GM23338 (cell line): ENCODE measurements at regions not wholly inside any gene's neighbourhood (a gene's known extent, or its start where the extent isn't known, plus 50 kb on each side); places are given as distances from the start of the nearest gene placed in this dataset.
A peak's percentile ranks its signal among the peaks of the same experiment; 100 is the strongest.

Experiments used
- ATAC-seq: fragments of 200-7000 bp; cut with Tn5 transposase; 3 replicates; pipeline ENCODE4 v1.9.1; 2020
- DNase-seq: peaks from one replicate; pipeline ENCODE4 v3.0.0-alpha.2; 2015; ENCODE audit warnings: low spot score
- H2AFZ ChIP-seq: fragments of 200-600 bp; sonication (generic); 2 replicates; pipeline ENCODE4 v1.8.0; 2016; ENCODE audit warnings: antibody characterized with exemption, mild to moderate bottlenecking, moderate library complexity
- H3F3A ChIP-seq: fragments of 200-600 bp; sonication (generic); replicated peaks from 2 replicates; pipeline ENCODE4 v1.8.0; 2017; ENCODE audit warnings: antibody characterized with exemption, mixed run types, low read depth
- H3K27ac ChIP-seq: fragments of 200-600 bp; sonication (generic); 2 replicates; pipeline ENCODE4 v1.6.1; 2016; ENCODE audit warnings: low read depth
- H3K27me3 ChIP-seq: fragments of 200-600 bp; sonication (generic); 2 replicates; pipeline ENCODE4 v1.8.0; 2016; ENCODE audit warnings: mild to moderate bottlenecking, mixed run types, moderate library complexity; ENCODE audit not compliant: insufficient read depth
- H3K36me3 ChIP-seq: fragments of 200-600 bp; sonication (generic); 2 replicates; pipeline ENCODE4 v1.8.0; 2016; ENCODE audit warnings: mild to moderate bottlenecking; ENCODE audit not compliant: insufficient read depth
- H3K4me1 ChIP-seq: fragments of 200-600 bp; sonication (generic); 2 replicates; pipeline ENCODE4 v1.8.0; 2016; ENCODE audit warnings: mild to moderate bottlenecking, moderate library complexity; ENCODE audit not compliant: insufficient read depth
- H3K4me2 ChIP-seq: fragments of 200-600 bp; sonication (generic); 2 replicates; pipeline ENCODE4 v1.7.1; 2017; ENCODE audit warnings: mixed run types
- H3K4me3 ChIP-seq: fragments of 200-600 bp; sonication (generic); 2 replicates; pipeline ENCODE4 v1.6.1; 2016; ENCODE audit warnings: mixed run types
- H3K79me2 ChIP-seq: fragments of 200-600 bp; sonication (generic); replicated peaks from 2 replicates; pipeline ENCODE4 v1.8.0; 2017; ENCODE audit warnings: mild to moderate bottlenecking; ENCODE audit not compliant: insufficient read depth
- H3K9me2 ChIP-seq: fragments of 200-600 bp; sonication (generic); 2 replicates; pipeline ENCODE4 v1.8.0; 2017; ENCODE audit not compliant: insufficient read depth
- H4K20me1 ChIP-seq: fragments of 200-600 bp; sonication (generic); replicated peaks from 2 replicates; pipeline ENCODE4 v1.8.0; 2017; ENCODE audit warnings: mild to moderate bottlenecking; ENCODE audit not compliant: insufficient read depth
- H3K27ac Mint-ChIP-seq: 2 replicates; pipeline ENCODE4 v1.8.0; 2020; ENCODE audit warnings: inconsistent platforms, mild to moderate bottlenecking, moderate library complexity, mixed read lengths
- H3K27me3 Mint-ChIP-seq: 3 replicates; pipeline ENCODE4 v1.8.0; 2022; ENCODE audit warnings: low read depth, mild to moderate bottlenecking, moderate library complexity, mixed read lengths, inconsistent platforms; ENCODE audit not compliant: insufficient read depth, poor library complexity
- H3K36me3 Mint-ChIP-seq: 3 replicates; pipeline ENCODE4 v1.8.0; 2021; ENCODE audit warnings: low read depth, mild to moderate bottlenecking, inconsistent platforms, moderate library complexity, mixed read lengths
- H3K4me1 Mint-ChIP-seq: 3 replicates; pipeline ENCODE4 v1.8.0; 2020; ENCODE audit warnings: mild to moderate bottlenecking, inconsistent platforms, mixed read lengths
- H3K4me3 Mint-ChIP-seq: 3 replicates; pipeline ENCODE4 v1.8.0; 2021; ENCODE audit warnings: moderate library complexity, mild to moderate bottlenecking, inconsistent platforms, mixed read lengths
- H3K9me3 Mint-ChIP-seq: 3 replicates; pipeline ENCODE4 v1.8.0; 2020; ENCODE audit warnings: moderate library complexity, mild to moderate bottlenecking, inconsistent platforms, mixed read lengths
- CREB1 ChIP-seq: fragments of 250-450 bp; sonication (Bioruptor Pico); IDR thresholded peaks from 2 replicates; pipeline ENCODE4 v1.5.0; 2020; ENCODE audit warnings: low read depth, mild to moderate bottlenecking, moderate library complexity
- CTCF ChIP-seq, 2 experiments: fragments of 200-600 bp in 1 of 2; sonication (generic) in 1 of 2; conservative IDR thresholded peaks; 2 replicates each; pipeline versions ENCODE4 v1.5.1 to v1.6.1; 2016 to 2017; ENCODE audit warnings: antibody characterized with exemption in 2 of 2, low read depth in 2 of 2, mild to moderate bottlenecking in 2 of 2, moderate library complexity in 1 of 2
- EZH2 ChIP-seq: fragments of 200-600 bp; sonication (generic); IDR thresholded peaks from one replicate; pipeline ENCODE4 v1.8.0; 2017; ENCODE audit warnings: antibody characterized with exemption, mild to moderate bottlenecking, low read depth; ENCODE audit not compliant: unreplicated experiment
- EZH2phosphoT487 ChIP-seq: fragments of 200-600 bp; sonication (generic); IDR thresholded peaks from one replicate; pipeline ENCODE4 v1.8.1; 2018; ENCODE audit warnings: antibody characterized with exemption; ENCODE audit not compliant: unreplicated experiment
- JUNB ChIP-seq: IDR thresholded peaks from one replicate; pipeline ENCODE4 v1.6.1; 2016; ENCODE audit warnings: antibody characterized with exemption; ENCODE audit not compliant: unreplicated experiment
- NANOG ChIP-seq: IDR thresholded peaks from 2 replicates; pipeline ENCODE4 v1.6.1; 2016; ENCODE audit warnings: antibody characterized with exemption, borderline replicate concordance
- POLR2AphosphoS5 ChIP-seq: IDR thresholded peaks from 2 replicates; pipeline ENCODE4 v1.6.1; 2016; ENCODE audit warnings: antibody characterized with exemption, low read depth
- STAT1 ChIP-seq: IDR thresholded peaks from one replicate; pipeline ENCODE4 v1.6.1; 2016; ENCODE audit warnings: antibody characterized with exemption; ENCODE audit not compliant: unreplicated experiment
- ZNF114 ChIP-seq: fragments of 250-450 bp; sonication (Bioruptor Pico); IDR thresholded peaks from 2 replicates; pipeline ENCODE4 v1.5.0; 2020; ENCODE audit warnings: mild to moderate bottlenecking, moderate library complexity
- ZNF331 ChIP-seq: fragments of 250-450 bp; sonication (Bioruptor Pico); IDR thresholded peaks from 2 replicates; pipeline ENCODE4 v1.5.0; 2020; ENCODE audit warnings: low read depth, mild to moderate bottlenecking, moderate library complexity
- ZNF462 ChIP-seq: fragments of 250-450 bp; sonication (Bioruptor Pico); IDR thresholded peaks from 2 replicates; pipeline ENCODE4 v1.5.0; 2020; ENCODE audit warnings: mild to moderate bottlenecking, moderate library complexity
- TF ChIP-seq, protein P1 (sequence below): IDR thresholded peaks from one replicate; pipeline ENCODE4 v1.6.1; 2018; ENCODE audit warnings: antibody characterized with exemption; ENCODE audit not compliant: unreplicated experiment
- TF ChIP-seq, protein P2 (sequence below): IDR thresholded peaks from 2 replicates; pipeline ENCODE4 v1.6.1; 2016; ENCODE audit warnings: antibody characterized with exemption

GRCh38 chr19:30256496-30256850, 115.7 kb upstream of the ZNF536 start:
- no peaks in the 10 kb centered on the region for H3K79me2 ChIP-seq
- Mint-ChIP-seq H3K27me3 (no peaks in the 10 kb centered on the region), H3K4me3 (peak overlapping the region; percentile 31; the same call in 1 of the 3 replicates), H3K9me3 (no peaks in the 10 kb centered on the region; the same call in 2 of the 3 replicates), H3K4me1 (peaks cover 43% of the 10 kb centered on the region), H3K27ac (0 out of 2 replicates have a peak overlapping the region, but pooled peaks have one; percentile 38), H3K36me3 (no peaks in the 10 kb centered on the region)
- TF ChIP-seq, protein P1, sequence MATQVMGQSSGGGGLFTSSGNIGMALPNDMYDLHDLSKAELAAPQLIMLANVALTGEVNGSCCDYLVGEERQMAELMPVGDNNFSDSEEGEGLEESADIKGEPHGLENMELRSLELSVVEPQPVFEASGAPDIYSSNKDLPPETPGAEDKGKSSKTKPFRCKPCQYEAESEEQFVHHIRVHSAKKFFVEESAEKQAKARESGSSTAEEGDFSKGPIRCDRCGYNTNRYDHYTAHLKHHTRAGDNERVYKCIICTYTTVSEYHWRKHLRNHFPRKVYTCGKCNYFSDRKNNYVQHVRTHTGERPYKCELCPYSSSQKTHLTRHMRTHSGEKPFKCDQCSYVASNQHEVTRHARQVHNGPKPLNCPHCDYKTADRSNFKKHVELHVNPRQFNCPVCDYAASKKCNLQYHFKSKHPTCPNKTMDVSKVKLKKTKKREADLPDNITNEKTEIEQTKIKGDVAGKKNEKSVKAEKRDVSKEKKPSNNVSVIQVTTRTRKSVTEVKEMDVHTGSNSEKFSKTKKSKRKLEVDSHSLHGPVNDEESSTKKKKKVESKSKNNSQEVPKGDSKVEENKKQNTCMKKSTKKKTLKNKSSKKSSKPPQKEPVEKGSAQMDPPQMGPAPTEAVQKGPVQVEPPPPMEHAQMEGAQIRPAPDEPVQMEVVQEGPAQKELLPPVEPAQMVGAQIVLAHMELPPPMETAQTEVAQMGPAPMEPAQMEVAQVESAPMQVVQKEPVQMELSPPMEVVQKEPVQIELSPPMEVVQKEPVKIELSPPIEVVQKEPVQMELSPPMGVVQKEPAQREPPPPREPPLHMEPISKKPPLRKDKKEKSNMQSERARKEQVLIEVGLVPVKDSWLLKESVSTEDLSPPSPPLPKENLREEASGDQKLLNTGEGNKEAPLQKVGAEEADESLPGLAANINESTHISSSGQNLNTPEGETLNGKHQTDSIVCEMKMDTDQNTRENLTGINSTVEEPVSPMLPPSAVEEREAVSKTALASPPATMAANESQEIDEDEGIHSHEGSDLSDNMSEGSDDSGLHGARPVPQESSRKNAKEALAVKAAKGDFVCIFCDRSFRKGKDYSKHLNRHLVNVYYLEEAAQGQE = no peak
- TF ChIP-seq STAT1 (no peak), POLR2AphosphoS5 (no peak), CREB1 (CRISPR knock-in tag) (no peak), JUNB (no peak), EZH2phosphoT487 (no peak), CTCF (conservative IDR thresholded peaks at IDR 0.05; ENCODE audit: low read depth in 2 of 2) (no peak), ZNF462 (CRISPR knock-in tag) (no peak), EZH2 (no peak), ZNF331 (CRISPR knock-in tag) (no peak), NANOG (no peak), ZNF114 (CRISPR knock-in tag) (no peak)
- TF ChIP-seq, protein P2, sequence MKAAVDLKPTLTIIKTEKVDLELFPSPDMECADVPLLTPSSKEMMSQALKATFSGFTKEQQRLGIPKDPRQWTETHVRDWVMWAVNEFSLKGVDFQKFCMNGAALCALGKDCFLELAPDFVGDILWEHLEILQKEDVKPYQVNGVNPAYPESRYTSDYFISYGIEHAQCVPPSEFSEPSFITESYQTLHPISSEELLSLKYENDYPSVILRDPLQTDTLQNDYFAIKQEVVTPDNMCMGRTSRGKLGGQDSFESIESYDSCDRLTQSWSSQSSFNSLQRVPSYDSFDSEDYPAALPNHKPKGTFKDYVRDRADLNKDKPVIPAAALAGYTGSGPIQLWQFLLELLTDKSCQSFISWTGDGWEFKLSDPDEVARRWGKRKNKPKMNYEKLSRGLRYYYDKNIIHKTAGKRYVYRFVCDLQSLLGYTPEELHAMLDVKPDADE = no peak
- no peaks in the 10 kb centered on the region for H3K36me3 ChIP-seq
- H3K4me2 ChIP-seq = peak overlapping the region; percentile 48; the same call in 1 of the 2 replicates
- no peak overlapping the region for H3K4me3 ChIP-seq
- ATAC-seq (peak; percentile 49), DNase-seq (no peak)
- H3F3A ChIP-seq = no peaks in the 10 kb centered on the region
- peaks cover 18% of the 10 kb centered on the region for H3K9me2 ChIP-seq
- no peaks in the 10 kb centered on the region for H4K20me1 ChIP-seq
- H2AFZ ChIP-seq = no peak overlapping the region
- peaks cover 26% of the 10 kb centered on the region for H3K4me1 ChIP-seq
- H3K27me3 ChIP-seq = no peaks in the 10 kb centered on the region
- no peak overlapping the region for H3K27ac ChIP-seq
